Right lobe of liver (tissue), 4 donors: ENCODE measurements at regions not wholly inside any gene's neighbourhood (a gene's known extent, or its start where the extent isn't known, plus 50 kb on each side); places are given as distances from the start of the nearest gene placed in this dataset.

Experiments
- CTCF ChIP-seq, 4 donors: fragments of 200-600 bp in 3 of 4; fragments of 450-650 bp in 1 of 4; IDR thresholded peaks; one replicate each; pipeline versions ENCODE4 v1.5.1 to v1.8.0; 2016 to 2022; ENCODE audit warnings: antibody characterized with exemption in 4 of 4, mild to moderate bottlenecking in 2 of 4
- POLR2A ChIP-seq: fragments of 450-650 bp; IDR thresholded peaks from one replicate; pipeline ENCODE4 v1.6.1; 2017; ENCODE audit warnings: antibody characterized with exemption, mild to moderate bottlenecking
- donor health status: DM: no; HTN: no; CAD: no.
- donor health status: DM: no; HTN: no; CAD: no.
- donor health status: DM: no; HTN: yes; CAD: no.

DNA sequence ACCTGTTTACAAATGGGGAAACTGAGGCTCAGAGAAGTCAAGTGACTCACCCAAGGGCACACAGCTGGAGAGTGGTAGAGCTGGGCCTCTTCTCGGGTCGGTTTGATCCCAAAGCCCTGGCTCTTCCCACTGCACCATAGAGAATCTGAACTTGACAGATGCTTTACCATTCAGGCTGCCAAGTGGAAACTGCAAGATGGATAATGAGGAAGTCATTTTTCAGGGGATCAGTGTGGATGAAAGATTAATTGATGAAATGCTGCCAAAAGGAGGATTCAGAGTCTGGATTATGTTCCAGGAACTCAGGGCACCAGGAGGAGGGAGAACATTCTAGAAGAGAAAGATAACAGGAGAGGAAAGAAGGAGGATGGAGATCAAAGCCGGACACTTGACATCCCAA lies 185.9 kb upstream of the ZBED5 start:
- TF ChIP-seq POLR2A (no peak), CTCF (IDR thresholded peaks at IDR 0.05) (no peak)
